ENCODE measurements at regions not wholly inside any gene's neighbourhood (a gene's known extent, or its start where the extent isn't known, plus 50 kb on each side); places are given as distances from the start of the nearest gene placed in this dataset.
"Not testable (repeated sequence)": the region's sequence is repeated elsewhere in the genome, so short reads cannot be mapped to it uniquely, and the experiment has no call there.

- DNase-seq, result no peak
Observed at GRCh38 chr6:2363211-2363610, 117.8 kb upstream of the GMDS start.

GRCh38 chr6:2361195-2361594, 115.8 kb upstream of the GMDS start:
- no peak for DNase-seq

GRCh38 chr6:2360716-2361115, 115.3 kb upstream of the GMDS start:
- no peak for DNase-seq

- no peak for DNase-seq
Observed at GRCh38 chr6:2360126-2360525, 114.7 kb upstream of the GMDS start.

- no peak for DNase-seq
Observed at GRCh38 chr6:2355150-2355549, 109.7 kb upstream of the GMDS start.

GRCh38 chr6:2354138-2354491, 108.7 kb upstream of the GMDS start:
- DNase-seq, result no peak

GRCh38 chr6:2353412-2354137, 108.2 kb upstream of the GMDS start:
- peak; percentile 49 for DNase-seq

GRCh38 chr6:2351807-2352431, 106.5 kb upstream of the GMDS start:
- no peak for DNase-seq

GRCh38 chr6:2351090-2351489, 105.7 kb upstream of the GMDS start:
- no peak for DNase-seq

- no peak for DNase-seq
Observed at GRCh38 chr6:2346078-2346477, 100.7 kb upstream of the GMDS start.

GRCh38 chr6:2344319-2344905, 99.0 kb upstream of the GMDS start:
- no peak for DNase-seq

GRCh38 chr6:2327591-2327990, 82.2 kb upstream of the GMDS start:
- no peak for DNase-seq

- no peak for DNase-seq
Observed at GRCh38 chr6:2324166-2324953, 79.0 kb upstream of the GMDS start.

GRCh38 chr6:2317498-2317897, 72.1 kb upstream of the GMDS start:
- not testable (repeated sequence) for DNase-seq

GRCh38 chr6:2314641-2315040, 69.2 kb upstream of the GMDS start:
- no peak for DNase-seq

- DNase-seq, result no peak
Observed at GRCh38 chr6:2310042-2310441, 64.6 kb upstream of the GMDS start.

GRCh38 chr6:2309122-2309521, 63.7 kb upstream of the GMDS start:
- no peak for DNase-seq

- no peak for DNase-seq
Observed at GRCh38 chr6:2307799-2308198, 62.4 kb upstream of the GMDS start.

GRCh38 chr6:2305951-2306350, 60.5 kb upstream of the GMDS start:
- no peak for DNase-seq

- not testable (repeated sequence) for DNase-seq
Observed at GRCh38 chr6:2302482-2302881, 57.1 kb upstream of the GMDS start.

GRCh38 chr6:2296781-2297180, 51.4 kb upstream of the GMDS start:
- no peak for DNase-seq
